NT2/D1 (cell line): ENCODE measurements at regions not wholly inside any gene's neighbourhood (a gene's known extent, or its start where the extent isn't known, plus 50 kb on each side); places are given as distances from the start of the nearest gene placed in this dataset.

Experiments
- SUZ12 ChIP-seq: IDR thresholded peaks from 2 replicates; pipeline ENCODE4 v1.6.1; 2011; ENCODE audit not compliant: insufficient read length, insufficient read depth; ENCODE audit errors: extremely low read depth
- YY1 ChIP-seq: IDR thresholded peaks from 2 replicates; pipeline ENCODE4 v1.6.1; 2011; ENCODE audit not compliant: insufficient read length, insufficient read depth
- ZNF274 ChIP-seq: IDR thresholded peaks from 2 replicates; pipeline ENCODE4 v1.6.1; 2011; ENCODE audit warnings: mild to moderate bottlenecking, low read depth, low read length

GRCh38 chr2:103139628-103140268 is 377.9 kb downstream of the TMEM182 start:
- TF ChIP-seq YY1 = no peak
- no peak for TF ChIP-seq SUZ12
- TF ChIP-seq ZNF274 = no peak
